Tibial nerve (tissue), 4 donors: ENCODE measurements at regions not wholly inside any gene's neighbourhood (a gene's known extent, or its start where the extent isn't known, plus 50 kb on each side); places are given as distances from the start of the nearest gene placed in this dataset.

ENCODE experiments used
- DNase-seq, 2 donors: peaks; one replicate each; pipeline ENCODE4 v3.0.0-alpha.2; 2019; ENCODE audit warnings: low spot score in 2 of 2
- H3K27ac ChIP-seq, 4 donors: fragments of 200-600 bp; sonication (generic) in 3 of 4; one replicate each; pipeline ENCODE4 v1.5.1; 2017 to 2019; ENCODE audit warnings: mild to moderate bottlenecking in 1 of 4
- H3K27me3 ChIP-seq, 2 donors: fragments of 200-600 bp; sonication (generic) in 1 of 2; one replicate each; pipeline versions ENCODE4 v1.5.1 to v1.6.0; 2017 to 2019
- H3K36me3 ChIP-seq, 3 donors: fragments of 200-600 bp; sonication (generic); one replicate each; pipeline ENCODE4 v1.5.1; 2018 to 2019
- H3K4me1 ChIP-seq, 4 donors: fragments of 200-600 bp; sonication (generic) in 3 of 4; one replicate each; pipeline ENCODE4 v1.5.1; 2017 to 2019
- H3K4me3 ChIP-seq, 4 donors: fragments of 200-600 bp; sonication (generic) in 3 of 4; one replicate each; pipeline ENCODE4 v1.5.1; 2017 to 2019; ENCODE audit warnings: mild to moderate bottlenecking in 1 of 4, moderate library complexity in 1 of 4
- H3K9me3 ChIP-seq, 4 donors: fragments of 200-600 bp; sonication (generic) in 3 of 4; one replicate each; pipeline ENCODE4 v1.5.1; 2017 to 2019
- EP300 ChIP-seq, 2 donors: sonication (generic); formaldehyde crosslinking; IDR thresholded peaks; one replicate each; pipeline ENCODE4 v1.6.1; 2017; ENCODE audit warnings: antibody characterized with exemption in 2 of 2, mild to moderate bottlenecking in 1 of 2
- POLR2A ChIP-seq, 2 donors: fragments of 450-650 bp; IDR thresholded peaks; one replicate each; pipeline ENCODE4 v1.6.1; 2017; ENCODE audit warnings: antibody characterized with exemption in 2 of 2, mild to moderate bottlenecking in 2 of 2, moderate library complexity in 2 of 2
- WGBS, 2 donors: methylation state at CpG; one replicate each; pipeline ENCODE4 v1.1.5; 2018; 5-methylcytosine and 5-hydroxymethylcytosine counted together
- TF ChIP-seq, protein P1 (sequence below), 5 experiments: fragments of 200-600 bp in 3 of 5; fragments of 450-650 bp in 2 of 5; sonication (generic) in 3 of 5; IDR thresholded peaks; one replicate each; pipeline ENCODE4 v1.5.1; 2016 to 2019; ENCODE audit warnings: antibody characterized with exemption in 5 of 5, mild to moderate bottlenecking in 3 of 5, moderate library complexity in 2 of 5

DNA sequence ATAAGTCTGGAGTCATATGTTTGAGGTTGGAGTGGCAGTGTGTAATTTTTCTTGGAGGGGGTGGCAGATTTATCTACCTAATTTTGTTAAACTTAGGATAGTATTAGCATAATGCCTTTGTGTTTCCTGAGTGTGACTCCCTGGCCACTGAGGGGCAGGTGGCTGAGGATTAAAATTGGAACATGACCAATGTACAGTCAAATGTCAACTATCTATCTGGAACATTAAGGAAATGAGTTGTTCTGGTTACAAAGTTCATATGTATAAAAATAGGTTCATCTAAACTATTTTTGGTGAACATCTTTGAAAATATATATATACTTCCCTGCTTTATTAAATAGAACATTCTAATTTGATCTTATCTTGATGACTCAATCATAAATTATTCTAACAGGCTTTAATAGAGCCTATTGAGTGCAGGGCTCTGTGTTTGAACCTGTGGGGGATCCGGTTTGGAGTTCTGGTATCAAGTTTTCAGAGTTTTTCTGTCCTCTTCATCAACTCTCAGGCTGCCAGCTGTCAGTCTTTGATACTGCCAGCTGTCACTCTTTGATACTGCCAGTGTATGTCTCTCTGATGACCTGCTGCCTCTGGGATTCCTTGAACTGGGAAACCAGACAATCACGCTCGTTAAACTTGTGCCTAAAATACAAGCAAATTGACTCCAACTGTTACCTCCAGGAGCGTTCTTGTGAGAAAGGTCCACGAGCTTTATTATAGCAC is 309.6 kb downstream of the METTL15 start:
- no peaks in the 10 kb centered on the region for H3K4me1 ChIP-seq
- 70 to 74% methylated on average over 5 of the region's 5 CpGs for WGBS, 2 donors
- H3K36me3 ChIP-seq = no peaks in the 10 kb centered on the region
- no peak for DNase-seq
- no peak overlapping the region for H3K4me3 ChIP-seq
- TF ChIP-seq EP300 (IDR thresholded peaks at IDR 0.05) (no peak), POLR2A (IDR thresholded peaks at IDR 0.05) (no peak)
- TF ChIP-seq, protein P1, sequence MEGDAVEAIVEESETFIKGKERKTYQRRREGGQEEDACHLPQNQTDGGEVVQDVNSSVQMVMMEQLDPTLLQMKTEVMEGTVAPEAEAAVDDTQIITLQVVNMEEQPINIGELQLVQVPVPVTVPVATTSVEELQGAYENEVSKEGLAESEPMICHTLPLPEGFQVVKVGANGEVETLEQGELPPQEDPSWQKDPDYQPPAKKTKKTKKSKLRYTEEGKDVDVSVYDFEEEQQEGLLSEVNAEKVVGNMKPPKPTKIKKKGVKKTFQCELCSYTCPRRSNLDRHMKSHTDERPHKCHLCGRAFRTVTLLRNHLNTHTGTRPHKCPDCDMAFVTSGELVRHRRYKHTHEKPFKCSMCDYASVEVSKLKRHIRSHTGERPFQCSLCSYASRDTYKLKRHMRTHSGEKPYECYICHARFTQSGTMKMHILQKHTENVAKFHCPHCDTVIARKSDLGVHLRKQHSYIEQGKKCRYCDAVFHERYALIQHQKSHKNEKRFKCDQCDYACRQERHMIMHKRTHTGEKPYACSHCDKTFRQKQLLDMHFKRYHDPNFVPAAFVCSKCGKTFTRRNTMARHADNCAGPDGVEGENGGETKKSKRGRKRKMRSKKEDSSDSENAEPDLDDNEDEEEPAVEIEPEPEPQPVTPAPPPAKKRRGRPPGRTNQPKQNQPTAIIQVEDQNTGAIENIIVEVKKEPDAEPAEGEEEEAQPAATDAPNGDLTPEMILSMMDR (IDR thresholded peaks at IDR 0.05) = no peak
- H3K27me3 ChIP-seq = no peaks in the 10 kb centered on the region
- peaks cover 0 to 4% (median 0%) of the 10 kb centered on the region in 4 donors for H3K9me3 ChIP-seq
- no peak overlapping the region for H3K27ac ChIP-seq

DNA sequence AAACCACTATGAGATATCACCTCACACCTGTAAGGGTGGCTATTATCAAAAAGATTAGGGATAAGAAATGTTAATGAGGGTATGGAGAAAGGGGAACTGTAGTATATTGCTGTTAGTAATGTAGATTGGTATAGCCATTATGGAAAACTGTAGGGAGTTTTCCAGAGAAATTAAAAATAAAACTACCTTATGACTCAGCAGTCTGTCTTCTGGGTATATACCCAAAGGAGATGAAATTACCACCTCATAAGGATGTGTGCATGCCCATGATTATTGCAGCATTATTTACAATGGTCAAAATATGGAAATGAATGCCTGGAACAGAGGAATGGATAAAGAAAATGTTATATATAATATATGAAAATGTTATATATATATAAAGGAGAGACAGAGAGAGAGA is 303.8 kb downstream of the METTL15 start:
- no peaks in the 10 kb centered on the region for H3K27me3 ChIP-seq
- H3K4me3 ChIP-seq = no peak overlapping the region
- no peak for DNase-seq
- H3K27ac ChIP-seq = no peak overlapping the region
- H3K9me3 ChIP-seq = no peaks in the 10 kb centered on the region
- H3K4me1 ChIP-seq = no peaks in the 10 kb centered on the region
- H3K36me3 ChIP-seq = no peaks in the 10 kb centered on the region
- TF ChIP-seq EP300 (IDR thresholded peaks at IDR 0.05) (no peak), POLR2A (IDR thresholded peaks at IDR 0.05) (no peak)
- TF ChIP-seq, protein P1 (IDR thresholded peaks at IDR 0.05) = no peak

DNA sequence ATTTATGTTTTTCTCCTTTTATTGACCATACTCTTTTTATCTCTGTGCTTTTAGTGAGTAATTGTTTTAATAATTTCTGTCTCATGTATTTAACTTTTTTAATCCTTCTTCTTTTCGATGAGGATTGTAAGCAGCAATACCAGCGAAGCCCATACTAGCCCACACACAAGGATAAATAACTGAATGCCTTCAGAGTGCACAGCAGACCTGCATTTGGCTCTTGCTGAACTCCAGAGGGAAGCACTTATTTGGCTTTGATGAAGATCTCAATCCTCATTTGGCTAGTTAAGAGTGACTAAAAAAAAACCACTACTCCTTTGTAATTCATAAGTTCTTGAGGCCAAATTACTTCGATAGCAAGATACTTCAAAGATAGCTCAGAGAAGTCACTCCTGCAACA is 293.3 kb downstream of the METTL15 start:
- Histone ChIP-seq H3K27me3 (no peaks in the 10 kb centered on the region), H3K27ac (no peak overlapping the region), H3K4me1 (no peaks in the 10 kb centered on the region), H3K36me3 (no peaks in the 10 kb centered on the region), H3K9me3 (peaks cover 0 to 4% (median 0%) of the 10 kb centered on the region in 4 donors), H3K4me3 (no peak overlapping the region)
- no peak for DNase-seq
- 60 to 75% methylated on average over 3 of the region's 3 CpGs for WGBS, 2 donors
- TF ChIP-seq POLR2A (IDR thresholded peaks at IDR 0.05) = no peak
- TF ChIP-seq, protein P1 (IDR thresholded peaks at IDR 0.05) = no peak
- no peak for TF ChIP-seq EP300 (IDR thresholded peaks at IDR 0.05)

DNA sequence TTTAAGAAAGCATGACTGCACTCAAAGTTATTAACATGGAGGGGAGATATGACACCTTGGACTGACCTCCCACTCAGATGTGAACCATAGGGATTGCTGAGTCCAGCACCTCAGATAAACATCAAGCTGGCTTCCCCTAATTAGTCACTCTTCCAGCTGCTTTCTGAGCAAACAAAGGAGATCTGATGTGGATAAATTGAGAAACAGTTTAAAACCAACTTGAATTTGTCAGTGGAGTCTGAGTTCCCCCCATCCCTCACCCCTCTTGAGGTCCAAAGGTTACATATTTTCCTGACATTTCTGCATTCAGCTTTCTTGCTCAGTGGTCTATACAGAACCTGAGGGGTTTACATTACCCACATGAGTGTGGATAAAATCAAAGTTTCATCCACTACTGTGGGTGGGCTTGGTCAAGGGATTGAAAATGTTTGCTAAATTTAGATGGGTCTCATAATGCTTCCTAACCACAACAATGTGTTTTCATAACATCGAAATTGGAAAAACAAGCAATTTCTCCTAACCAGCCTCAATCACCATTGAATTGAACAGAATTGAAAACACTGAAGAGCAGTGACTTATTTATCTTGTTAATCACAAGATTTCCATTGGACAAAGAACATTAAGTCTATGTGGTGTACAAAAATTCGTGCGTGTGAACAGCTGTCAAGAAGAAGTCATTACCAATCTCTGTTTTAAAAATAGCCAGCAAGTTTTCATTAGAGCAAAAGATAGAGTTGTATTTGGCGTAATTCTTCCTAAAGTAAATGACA is 292.3 kb downstream of the METTL15 start:
- Histone ChIP-seq H3K4me1 (no peaks in the 10 kb centered on the region), H3K36me3 (no peaks in the 10 kb centered on the region), H3K27me3 (no peaks in the 10 kb centered on the region), H3K4me3 (no peak overlapping the region), H3K27ac (no peak overlapping the region), H3K9me3 (peaks cover 0 to 4% (median 0%) of the 10 kb centered on the region in 4 donors)
- 63 to 66% methylated on average over 4 of the region's 4 CpGs for WGBS, 2 donors
- TF ChIP-seq EP300 (IDR thresholded peaks at IDR 0.05) (no peak), POLR2A (IDR thresholded peaks at IDR 0.05) (no peak)
- TF ChIP-seq, protein P1 (IDR thresholded peaks at IDR 0.05) = no peak
- no peak for DNase-seq

DNA sequence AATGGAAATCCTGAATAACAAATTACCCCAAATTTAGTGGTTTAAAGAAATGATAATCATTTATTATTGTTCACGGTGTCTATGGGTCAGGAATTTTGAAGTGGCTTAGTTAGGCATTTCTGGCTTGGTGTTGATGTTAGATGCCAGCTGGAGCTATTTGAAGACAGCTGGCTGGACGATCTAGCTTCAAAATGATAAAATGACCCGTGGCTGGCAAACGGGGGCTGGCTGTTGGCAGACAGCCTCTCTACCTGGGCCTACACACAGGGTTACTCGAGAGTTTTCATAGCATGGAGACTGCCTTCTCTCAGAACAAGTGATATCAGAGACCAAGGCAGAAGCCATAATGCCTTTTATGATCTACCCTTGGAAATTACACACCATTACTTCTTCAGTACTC is 285.2 kb downstream of the METTL15 start:
- WGBS, 2 donors = 82 to 86% methylated on average over 5 of the region's 5 CpGs
- Histone ChIP-seq H3K4me1 (no peaks in the 10 kb centered on the region), H3K27me3 (no peaks in the 10 kb centered on the region), H3K36me3 (no peaks in the 10 kb centered on the region), H3K9me3 (peaks cover 0 to 7% (median 0%) of the 10 kb centered on the region in 4 donors), H3K4me3 (no peak overlapping the region), H3K27ac (no peak overlapping the region)
- TF ChIP-seq POLR2A (IDR thresholded peaks at IDR 0.05) = no peak
- TF ChIP-seq EP300 (IDR thresholded peaks at IDR 0.05) = no peak
- TF ChIP-seq, protein P1 (IDR thresholded peaks at IDR 0.05) = no peak
- no peak for DNase-seq
